ENCODE measurements at regions not wholly inside any gene's neighbourhood (a gene's known extent, or its start where the extent isn't known, plus 50 kb on each side); places are given as distances from the start of the nearest gene placed in this dataset.

DNA sequence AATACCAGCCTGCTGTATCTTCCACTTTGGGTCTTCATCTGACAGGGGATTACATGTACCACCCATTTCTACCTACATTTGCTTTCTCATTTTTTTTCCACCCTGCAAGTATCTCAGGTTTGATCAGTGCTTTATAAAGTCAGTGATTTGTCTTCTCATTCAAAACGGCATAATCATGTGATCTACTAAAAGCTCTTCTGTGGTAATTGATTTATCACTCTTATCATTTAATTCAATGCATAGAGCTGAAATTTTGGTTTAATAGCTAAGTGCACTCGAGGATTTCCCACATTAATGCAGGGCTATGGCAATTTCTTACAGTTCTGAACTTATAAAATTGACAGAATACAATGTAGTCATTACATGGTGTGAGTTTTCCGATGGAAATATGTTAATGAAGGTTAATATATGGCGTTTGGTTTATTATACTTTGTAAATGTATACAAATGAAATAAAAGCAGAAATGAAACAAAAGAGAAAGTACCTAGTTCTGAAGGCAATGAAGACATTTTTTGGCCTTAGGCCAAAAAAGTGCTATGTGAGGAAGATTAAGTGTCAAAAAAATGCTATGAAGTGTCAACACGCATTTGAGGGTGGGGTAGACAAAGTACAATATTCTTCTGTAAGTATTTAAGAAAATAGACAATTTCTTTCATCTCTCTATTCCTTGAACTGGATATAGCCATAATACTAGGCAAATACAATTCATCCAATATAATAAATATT is 457.3 kb downstream of the ETV1 start:
- no peak for DNase-seq
- H3K36me3 ChIP-seq (ENCODE audit: control insufficient read depth, insufficient read depth, low read length): no peaks in the 10 kb centered on the region
- no peaks in the 10 kb centered on the region for H3K27me3 ChIP-seq (ENCODE audit: control insufficient read depth, insufficient read depth, low read length)
- no CpG with 5 or more reads among the region's 5 CpGs for WGBS (ENCODE audit: insufficient coverage)
- H3K27ac ChIP-seq (ENCODE audit: low read length): no peak overlapping the region
- no peaks in the 10 kb centered on the region for H3K9me3 ChIP-seq (replicated peaks; ENCODE audit: control insufficient read depth, low read depth, low read length)
- H3K4me1 ChIP-seq (ENCODE audit: control insufficient read depth, insufficient read depth, low read length): no peaks in the 10 kb centered on the region
- H3K4me3 ChIP-seq (ENCODE audit: low read length): no peak overlapping the region

- WGBS (ENCODE audit: insufficient coverage): no CpG with 5 or more reads among the region's 6 CpGs
- Histone ChIP-seq H3K27ac (ENCODE audit: low read length) (no peak overlapping the region), H3K27me3 (ENCODE audit: control insufficient read depth, insufficient read depth, low read length) (no peaks in the 10 kb centered on the region), H3K4me1 (ENCODE audit: control insufficient read depth, insufficient read depth, low read length) (no peaks in the 10 kb centered on the region), H3K36me3 (ENCODE audit: control insufficient read depth, insufficient read depth, low read length) (no peaks in the 10 kb centered on the region), H3K9me3 (replicated peaks; ENCODE audit: control insufficient read depth, low read depth, low read length) (no peaks in the 10 kb centered on the region), H3K4me3 (ENCODE audit: low read length) (no peak overlapping the region)
- DNase-seq: no peak
Measured at GRCh38 chr7:13538669-13539068, 450.8 kb downstream of the ETV1 start.

DNA sequence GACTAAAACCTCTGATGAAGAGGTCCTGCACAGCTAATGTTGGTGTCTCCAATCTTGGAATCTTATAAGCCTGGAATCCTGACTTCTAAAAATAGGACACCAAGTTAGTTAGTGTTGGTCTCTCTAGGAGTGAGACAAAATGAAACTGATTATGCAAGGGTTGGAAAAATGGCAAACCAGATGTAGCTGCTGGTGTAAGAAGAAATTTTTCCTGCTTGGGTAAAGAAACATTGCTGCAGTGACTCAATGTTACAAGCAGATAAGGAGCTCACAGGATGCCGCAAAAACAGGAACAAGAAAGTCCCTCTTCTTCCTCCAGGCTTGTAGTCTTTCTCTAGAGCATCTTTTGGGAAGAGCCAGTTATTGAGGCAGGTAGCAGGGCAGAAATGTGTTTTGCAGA is 449.0 kb downstream of the ETV1 start:
- Histone ChIP-seq H3K4me1 (ENCODE audit: control insufficient read depth, insufficient read depth, low read length) (no peaks in the 10 kb centered on the region), H3K9me3 (replicated peaks; ENCODE audit: control insufficient read depth, low read depth, low read length) (no peaks in the 10 kb centered on the region), H3K27ac (ENCODE audit: low read length) (no peak overlapping the region), H3K4me3 (ENCODE audit: low read length) (no peak overlapping the region), H3K27me3 (ENCODE audit: control insufficient read depth, insufficient read depth, low read length) (no peaks in the 10 kb centered on the region), H3K36me3 (ENCODE audit: control insufficient read depth, insufficient read depth, low read length) (no peaks in the 10 kb centered on the region)
- DNase-seq: no peak
- no CpG with 5 or more reads among the region's 1 CpG for WGBS (ENCODE audit: insufficient coverage)

DNA sequence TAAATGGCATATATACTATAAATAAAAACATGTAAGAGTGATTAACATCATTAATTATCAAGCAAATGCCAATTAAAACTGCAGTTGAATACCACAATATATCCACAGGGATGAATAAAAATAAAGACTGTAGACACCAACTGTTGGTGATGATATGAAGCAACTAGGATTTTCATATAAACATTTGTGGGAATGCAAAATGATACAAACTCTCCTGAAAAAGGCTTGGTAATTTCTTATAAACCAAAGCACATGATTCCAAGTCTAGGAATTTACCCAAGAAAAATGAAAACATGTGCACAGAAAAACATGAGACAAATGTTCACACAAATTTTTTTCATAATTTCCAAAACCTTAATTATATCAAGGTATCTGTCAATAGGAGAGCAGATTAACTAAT is 448.1 kb downstream of the ETV1 start:
- H3K4me1 ChIP-seq (ENCODE audit: control insufficient read depth, insufficient read depth, low read length): no peaks in the 10 kb centered on the region
- H3K9me3 ChIP-seq (replicated peaks; ENCODE audit: control insufficient read depth, low read depth, low read length): no peaks in the 10 kb centered on the region
- H3K27ac ChIP-seq (ENCODE audit: low read length): no peak overlapping the region
- no peak for DNase-seq
- H3K36me3 ChIP-seq (ENCODE audit: control insufficient read depth, insufficient read depth, low read length): no peaks in the 10 kb centered on the region
- H3K4me3 ChIP-seq (ENCODE audit: low read length): no peak overlapping the region
- no peaks in the 10 kb centered on the region for H3K27me3 ChIP-seq (ENCODE audit: control insufficient read depth, insufficient read depth, low read length)

- WGBS (ENCODE audit: insufficient coverage): no CpG with 5 or more reads among the region's 4 CpGs
- H3K36me3 ChIP-seq (ENCODE audit: control insufficient read depth, insufficient read depth, low read length): no peaks in the 10 kb centered on the region
- no peak for DNase-seq
- no peaks in the 10 kb centered on the region for H3K27me3 ChIP-seq (ENCODE audit: control insufficient read depth, insufficient read depth, low read length)
- H3K9me3 ChIP-seq (replicated peaks; ENCODE audit: control insufficient read depth, low read depth, low read length): no peaks in the 10 kb centered on the region
- H3K4me1 ChIP-seq (ENCODE audit: control insufficient read depth, insufficient read depth, low read length): no peaks in the 10 kb centered on the region
- no peak overlapping the region for H3K27ac ChIP-seq (ENCODE audit: low read length)
- no peak overlapping the region for H3K4me3 ChIP-seq (ENCODE audit: low read length)
Measured at GRCh38 chr7:13542451-13542850, 447.0 kb downstream of the ETV1 start.

GRCh38 chr7:13551503-13551902 is 438.0 kb downstream of the ETV1 start:
- Histone ChIP-seq H3K36me3 (ENCODE audit: control insufficient read depth, insufficient read depth, low read length) (no peaks in the 10 kb centered on the region), H3K4me3 (ENCODE audit: low read length) (no peak overlapping the region), H3K27ac (ENCODE audit: low read length) (peak overlapping the region; percentile 22), H3K9me3 (replicated peaks; ENCODE audit: control insufficient read depth, low read depth, low read length) (no peaks in the 10 kb centered on the region), H3K4me1 (ENCODE audit: control insufficient read depth, insufficient read depth, low read length) (no peaks in the 10 kb centered on the region), H3K27me3 (ENCODE audit: control insufficient read depth, insufficient read depth, low read length) (no peaks in the 10 kb centered on the region)
- WGBS (ENCODE audit: insufficient coverage): no CpG with 5 or more reads among the region's 3 CpGs
- peak; percentile 81 for DNase-seq

- Histone ChIP-seq H3K27ac (ENCODE audit: low read length) (no peak overlapping the region), H3K36me3 (ENCODE audit: control insufficient read depth, insufficient read depth, low read length) (no peaks in the 10 kb centered on the region), H3K27me3 (ENCODE audit: control insufficient read depth, insufficient read depth, low read length) (no peaks in the 10 kb centered on the region), H3K4me1 (ENCODE audit: control insufficient read depth, insufficient read depth, low read length) (no peaks in the 10 kb centered on the region), H3K4me3 (ENCODE audit: low read length) (no peak overlapping the region), H3K9me3 (replicated peaks; ENCODE audit: control insufficient read depth, low read depth, low read length) (no peaks in the 10 kb centered on the region)
- no peak for DNase-seq
Measured at GRCh38 chr7:13560441-13560840, 429.0 kb downstream of the ETV1 start.

- Histone ChIP-seq H3K4me1 (ENCODE audit: control insufficient read depth, insufficient read depth, low read length) (no peaks in the 10 kb centered on the region), H3K27me3 (ENCODE audit: control insufficient read depth, insufficient read depth, low read length) (no peaks in the 10 kb centered on the region), H3K4me3 (ENCODE audit: low read length) (no peak overlapping the region), H3K9me3 (replicated peaks; ENCODE audit: control insufficient read depth, low read depth, low read length) (no peaks in the 10 kb centered on the region), H3K36me3 (ENCODE audit: control insufficient read depth, insufficient read depth, low read length) (no peaks in the 10 kb centered on the region), H3K27ac (ENCODE audit: low read length) (no peak overlapping the region)
- DNase-seq: no peak
- 60% methylated on average over 3 of the region's 3 CpGs for WGBS (ENCODE audit: insufficient coverage)
Measured at GRCh38 chr7:13563257-13563656, 426.2 kb downstream of the ETV1 start.

DNA sequence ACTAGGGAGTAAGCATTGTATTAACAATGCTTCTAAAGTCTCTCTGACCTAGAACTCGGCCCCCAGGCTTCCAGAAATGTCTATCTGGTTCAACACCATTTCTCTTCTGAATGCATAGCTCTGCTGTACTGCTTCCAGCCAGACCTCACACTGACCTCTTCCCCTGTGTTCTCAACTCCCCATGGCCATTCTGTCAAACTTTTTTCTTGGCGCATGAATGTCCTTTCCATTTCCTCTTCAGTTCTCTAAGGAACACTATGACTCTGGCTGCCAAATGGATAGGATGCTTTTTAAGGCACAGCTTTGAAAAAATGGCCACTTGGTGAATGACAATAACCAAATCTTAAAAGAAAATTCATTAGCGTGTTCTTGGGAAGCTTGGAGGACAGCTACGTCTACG is 425.8 kb downstream of the ETV1 start:
- DNase-seq: peak; percentile 56
- no peaks in the 10 kb centered on the region for H3K27me3 ChIP-seq (ENCODE audit: control insufficient read depth, insufficient read depth, low read length)
- H3K4me3 ChIP-seq (ENCODE audit: low read length): no peak overlapping the region
- H3K9me3 ChIP-seq (replicated peaks; ENCODE audit: control insufficient read depth, low read depth, low read length): no peaks in the 10 kb centered on the region
- H3K27ac ChIP-seq (ENCODE audit: low read length): no peak overlapping the region
- H3K36me3 ChIP-seq (ENCODE audit: control insufficient read depth, insufficient read depth, low read length): no peaks in the 10 kb centered on the region
- H3K4me1 ChIP-seq (ENCODE audit: control insufficient read depth, insufficient read depth, low read length): no peaks in the 10 kb centered on the region
- 45% methylated on average over 1 of the region's 5 CpGs for WGBS (ENCODE audit: insufficient coverage)

DNA sequence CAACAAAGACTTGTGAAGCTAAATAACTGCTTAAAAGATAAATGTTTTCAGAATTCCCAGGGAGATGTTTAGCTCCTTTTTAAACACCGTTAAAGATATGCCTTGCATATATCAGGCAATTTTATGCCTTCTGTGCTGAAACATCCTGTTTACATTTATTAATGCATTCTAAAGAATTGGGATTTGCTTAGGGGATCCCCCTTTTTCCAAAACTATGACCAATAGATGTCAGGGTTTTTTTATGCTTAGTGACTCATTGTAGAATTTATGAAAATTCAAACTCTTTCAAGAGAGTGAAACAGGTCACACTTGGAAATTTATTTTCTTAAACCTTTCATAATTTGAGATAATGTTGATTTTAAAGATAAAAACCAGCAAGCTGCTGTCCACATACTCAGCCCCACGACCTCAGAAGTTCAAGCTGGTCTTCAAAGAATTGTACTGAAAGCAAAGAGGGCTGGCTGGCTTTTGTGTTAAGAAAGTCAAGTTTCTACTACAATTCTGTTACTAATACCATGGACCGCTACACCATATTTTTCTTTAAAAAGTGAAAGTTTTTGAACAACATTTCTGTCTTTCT is 411.8 kb downstream of the ETV1 start:
- no CpG with 5 or more reads among the region's 3 CpGs for WGBS (ENCODE audit: insufficient coverage)
- Histone ChIP-seq H3K4me1 (ENCODE audit: control insufficient read depth, insufficient read depth, low read length) (no peaks in the 10 kb centered on the region), H3K9me3 (replicated peaks; ENCODE audit: control insufficient read depth, low read depth, low read length) (no peaks in the 10 kb centered on the region), H3K27me3 (ENCODE audit: control insufficient read depth, insufficient read depth, low read length) (no peaks in the 10 kb centered on the region), H3K27ac (ENCODE audit: low read length) (no peak overlapping the region), H3K4me3 (ENCODE audit: low read length) (no peak overlapping the region), H3K36me3 (ENCODE audit: control insufficient read depth, insufficient read depth, low read length) (no peaks in the 10 kb centered on the region)
- no peak for DNase-seq

DNA sequence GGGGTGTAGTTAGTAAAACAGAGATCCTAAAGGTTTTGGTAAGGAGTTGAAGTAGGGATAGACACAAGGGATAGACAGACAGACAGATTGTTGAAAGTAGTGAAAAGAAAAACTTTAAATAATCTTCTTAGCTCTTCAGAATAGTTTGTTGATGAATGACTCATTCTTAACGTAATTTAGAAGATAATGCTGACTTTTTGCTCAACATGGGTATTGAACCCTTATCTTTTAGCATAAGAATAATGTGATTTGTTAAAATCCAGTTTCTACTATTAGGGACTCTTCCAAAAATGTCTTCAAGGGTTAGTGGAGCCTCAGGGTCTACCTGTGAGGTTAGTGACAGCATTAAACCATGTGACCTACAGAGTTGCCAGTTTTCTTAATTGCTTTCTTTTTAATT is 411.2 kb downstream of the ETV1 start:
- WGBS (ENCODE audit: insufficient coverage): no CpG with 5 or more reads among the region's 1 CpG
- no peaks in the 10 kb centered on the region for H3K27me3 ChIP-seq (ENCODE audit: control insufficient read depth, insufficient read depth, low read length)

More for the DNA sequence above, 411.2 kb downstream of the ETV1 start:
- no peak for DNase-seq
- no peaks in the 10 kb centered on the region for H3K4me1 ChIP-seq (ENCODE audit: control insufficient read depth, insufficient read depth, low read length)
- no peaks in the 10 kb centered on the region for H3K9me3 ChIP-seq (replicated peaks; ENCODE audit: control insufficient read depth, low read depth, low read length)
- no peaks in the 10 kb centered on the region for H3K36me3 ChIP-seq (ENCODE audit: control insufficient read depth, insufficient read depth, low read length)
- H3K27ac ChIP-seq (ENCODE audit: low read length): no peak overlapping the region
- no peak overlapping the region for H3K4me3 ChIP-seq (ENCODE audit: low read length)
